HepG2 (cell line): ENCODE measurements at regions not wholly inside any gene's neighbourhood (a gene's known extent, or its start where the extent isn't known, plus 50 kb on each side); places are given as distances from the start of the nearest gene placed in this dataset.

ENCODE experiments used
- AHDC1 ChIP-seq: sonication (generic); formaldehyde crosslinking; IDR thresholded peaks from 2 replicates; pipeline ENCODE4 v1.5.1; 2020; ENCODE audit warnings: mild to moderate bottlenecking, missing genetic modification reagents, borderline replicate concordance
- FOXK1 ChIP-seq: sonication (generic); formaldehyde crosslinking; IDR thresholded peaks from 2 replicates; pipeline ENCODE4 v1.4.0; 2020; ENCODE audit warnings: low read depth, missing genetic modification reagents, borderline replicate concordance
- HNRNPLL ChIP-seq: fragments of 200-400 bp; formaldehyde crosslinking; IDR thresholded peaks from 2 replicates; pipeline ENCODE4 v1.6.1; 2017; ENCODE audit warnings: mild to moderate bottlenecking, low read depth, low read length; ENCODE audit not compliant: poor library complexity, severe bottlenecking
- RAD21 ChIP-seq: fragments of 450-650 bp; formaldehyde crosslinking; IDR thresholded peaks from 2 replicates; pipeline ENCODE4 v1.5.0; 2020; ENCODE audit warnings: mild to moderate bottlenecking
- RBFOX2 ChIP-seq: fragments of 200-400 bp; formaldehyde crosslinking; IDR thresholded peaks from 2 replicates; pipeline ENCODE4 v1.6.1; 2017; ENCODE audit warnings: low read depth, mild to moderate bottlenecking, low read length
- SALL1 ChIP-seq: sonication (generic); formaldehyde crosslinking; IDR thresholded peaks from 2 replicates; pipeline ENCODE4 v1.8.0; 2022; ENCODE audit warnings: mild to moderate bottlenecking, missing genetic modification reagents
- SMARCE1 ChIP-seq: fragments of 450-650 bp; IDR thresholded peaks from 2 replicates; pipeline ENCODE4 v1.6.1; 2017; ENCODE audit warnings: borderline replicate concordance
- SNRNP70 ChIP-seq: fragments of 200-400 bp; formaldehyde crosslinking; IDR thresholded peaks from 2 replicates; pipeline ENCODE4 v1.6.1; 2017; ENCODE audit warnings: mild to moderate bottlenecking, low read depth, low read length, moderate library complexity
- SOX6 ChIP-seq, 2 experiments: fragments of 450-650 bp in 1 of 2; sonication (generic) in 1 of 2; formaldehyde crosslinking in 1 of 2; IDR thresholded peaks; 2 replicates each; pipeline versions ENCODE4 v1.4.0 to v1.6.1; 2017 to 2020; ENCODE audit warnings: antibody characterized with exemption in 1 of 2, mild to moderate bottlenecking in 1 of 2, missing genetic modification reagents in 1 of 2
- STAG1 ChIP-seq: sonication (generic); formaldehyde crosslinking; IDR thresholded peaks from 2 replicates; pipeline ENCODE4 v1.4.0; 2020; ENCODE audit warnings: missing genetic modification reagents
- ZNF296 ChIP-seq: sonication (generic); formaldehyde crosslinking; conservative IDR thresholded peaks from 2 replicates; pipeline ENCODE4 v1.5.0; 2020; ENCODE audit warnings: mild to moderate bottlenecking, missing genetic modification reagents
- ZNF589 ChIP-seq: sonication (generic); formaldehyde crosslinking; conservative IDR thresholded peaks from 2 replicates; pipeline ENCODE4 v1.8.0; 2022; ENCODE audit warnings: mild to moderate bottlenecking, moderate library complexity, missing genetic modification reagents
- ZNF746 ChIP-seq: sonication (generic); formaldehyde crosslinking; IDR thresholded peaks from 2 replicates; pipeline ENCODE4 v1.8.0; 2022; ENCODE audit warnings: mild to moderate bottlenecking, missing genetic modification reagents
- ZNF772 ChIP-seq: sonication (generic); formaldehyde crosslinking; IDR thresholded peaks from 2 replicates; pipeline ENCODE4 v1.5.0; 2020; ENCODE audit warnings: mild to moderate bottlenecking, missing genetic modification reagents
- TF ChIP-seq, protein P1 (sequence below): sonication (generic); formaldehyde crosslinking; IDR thresholded peaks from 2 replicates; pipeline ENCODE4 v1.9.0; 2021; ENCODE audit warnings: missing genetic modification reagents, borderline replicate concordance

DNA sequence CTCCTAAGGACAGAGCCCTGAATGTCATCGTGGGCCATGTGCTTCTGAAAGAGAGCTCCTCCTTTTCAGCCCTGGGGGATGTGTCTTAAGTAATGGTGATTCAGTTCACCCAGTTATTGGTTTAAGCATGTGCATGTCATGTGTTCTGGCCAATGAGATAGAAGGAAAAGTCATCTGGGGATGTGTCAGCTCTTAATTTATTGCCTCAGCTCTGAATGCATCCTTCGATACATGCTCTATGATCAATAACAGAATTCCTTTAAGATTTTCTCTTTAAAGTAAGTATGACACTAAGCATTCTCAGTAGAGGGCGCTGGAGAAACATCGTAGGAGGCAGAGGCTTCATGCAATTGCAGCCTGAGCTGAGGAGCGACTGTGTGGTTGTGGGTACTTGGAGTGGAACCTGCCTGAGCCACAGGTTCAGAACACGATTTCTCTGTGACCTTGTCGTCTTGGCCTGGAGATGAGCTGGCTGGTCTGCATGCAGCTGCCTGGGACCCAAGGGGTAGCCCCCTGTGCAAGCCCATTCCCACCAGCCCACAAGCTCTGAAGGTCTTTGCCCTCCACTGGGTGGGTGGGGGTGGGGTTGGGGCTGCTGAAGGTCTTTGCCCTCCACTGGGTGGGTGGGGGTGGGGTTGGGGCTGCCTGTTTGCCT is 69.5 kb downstream of the C3orf38 start (continued):
- TF ChIP-seq ZNF589 (CRISPR knock-in tag) (no peak), RBFOX2 (no peak), SOX6 (IDR thresholded peaks at IDR 0.05) (no peak), SOX6 (CRISPR knock-in tag; IDR thresholded peaks at IDR 0.05) (no peak), SNRNP70 (no peak), FOXK1 (CRISPR knock-in tag) (no peak), HNRNPLL (no peak), STAG1 (CRISPR knock-in tag) (peak; percentile 89), SALL1 (CRISPR knock-in tag) (0 out of 2 replicates have a peak, but pooled peaks have one; percentile 45), AHDC1 (CRISPR knock-in tag) (no peak), RAD21 (peak; percentile 50; the same call in 1 of the 2 replicates), ZNF296 (CRISPR knock-in tag) (no peak), SMARCE1 (no peak), ZNF772 (CRISPR knock-in tag) (no peak), ZNF746 (CRISPR knock-in tag) (no peak)
- TF ChIP-seq, protein P1, sequence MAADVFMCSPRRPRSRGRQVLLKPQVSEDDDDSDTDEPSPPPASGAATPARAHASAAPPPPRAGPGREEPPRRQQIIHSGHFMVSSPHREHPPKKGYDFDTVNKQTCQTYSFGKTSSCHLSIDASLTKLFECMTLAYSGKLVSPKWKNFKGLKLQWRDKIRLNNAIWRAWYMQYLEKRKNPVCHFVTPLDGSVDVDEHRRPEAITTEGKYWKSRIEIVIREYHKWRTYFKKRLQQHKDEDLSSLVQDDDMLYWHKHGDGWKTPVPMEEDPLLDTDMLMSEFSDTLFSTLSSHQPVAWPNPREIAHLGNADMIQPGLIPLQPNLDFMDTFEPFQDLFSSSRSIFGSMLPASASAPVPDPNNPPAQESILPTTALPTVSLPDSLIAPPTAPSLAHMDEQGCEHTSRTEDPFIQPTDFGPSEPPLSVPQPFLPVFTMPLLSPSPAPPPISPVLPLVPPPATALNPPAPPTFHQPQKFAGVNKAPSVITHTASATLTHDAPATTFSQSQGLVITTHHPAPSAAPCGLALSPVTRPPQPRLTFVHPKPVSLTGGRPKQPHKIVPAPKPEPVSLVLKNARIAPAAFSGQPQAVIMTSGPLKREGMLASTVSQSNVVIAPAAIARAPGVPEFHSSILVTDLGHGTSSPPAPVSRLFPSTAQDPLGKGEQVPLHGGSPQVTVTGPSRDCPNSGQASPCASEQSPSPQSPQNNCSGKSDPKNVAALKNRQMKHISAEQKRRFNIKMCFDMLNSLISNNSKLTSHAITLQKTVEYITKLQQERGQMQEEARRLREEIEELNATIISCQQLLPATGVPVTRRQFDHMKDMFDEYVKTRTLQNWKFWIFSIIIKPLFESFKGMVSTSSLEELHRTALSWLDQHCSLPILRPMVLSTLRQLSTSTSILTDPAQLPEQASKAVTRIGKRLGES (CRISPR knock-in tag): no peak
